Parathyroid adenoma (tissue), 2 donors: ENCODE measurements at regions not wholly inside any gene's neighbourhood (a gene's known extent, or its start where the extent isn't known, plus 50 kb on each side); places are given as distances from the start of the nearest gene placed in this dataset.

Experiments used
- H2AFZ ChIP-seq: fragments of 300-600 bp; sonication (generic); one replicate; pipeline ENCODE4 v1.7.0; 2017; ENCODE audit warnings: antibody characterized with exemption, mild to moderate bottlenecking
- H3K27ac ChIP-seq: fragments of 300-600 bp; sonication (generic); one replicate; pipeline ENCODE4 v1.7.0; 2017
- H3K27me3 ChIP-seq: fragments of 300-600 bp; sonication (generic); one replicate; pipeline ENCODE4 v1.7.0; 2017; ENCODE audit warnings: low read length; ENCODE audit not compliant: control insufficient read depth, insufficient read depth
- H3K36me3 ChIP-seq: fragments of 300-600 bp; sonication (generic); one replicate; pipeline ENCODE4 v1.7.0; 2017; ENCODE audit warnings: low read length; ENCODE audit not compliant: control insufficient read depth, insufficient read depth
- H3K4me1 ChIP-seq: fragments of 300-600 bp; sonication (generic); one replicate; pipeline ENCODE4 v1.7.0; 2017; ENCODE audit warnings: control low read depth
- H3K4me2 ChIP-seq: fragments of 300-600 bp; sonication (generic); one replicate; pipeline ENCODE4 v1.7.0; 2017; ENCODE audit warnings: low read length
- H3K4me3 ChIP-seq: fragments of 300-600 bp; sonication (generic); one replicate; pipeline ENCODE4 v1.7.0; 2017; ENCODE audit warnings: low read depth, low read length
- H3K79me2 ChIP-seq: fragments of 300-600 bp; sonication (generic); one replicate; pipeline ENCODE4 v1.7.0; 2017; ENCODE audit warnings: control low read depth
- H3K9ac ChIP-seq: fragments of 300-600 bp; sonication (generic); one replicate; pipeline ENCODE4 v1.7.0; 2017; ENCODE audit warnings: mild to moderate bottlenecking
- H3K9me3 ChIP-seq: fragments of 300-600 bp; sonication (generic); one replicate; pipeline ENCODE4 v1.7.0; 2017; ENCODE audit warnings: low read length; ENCODE audit not compliant: control insufficient read depth
- CTCF ChIP-seq: fragments of 300-600 bp; sonication (generic); IDR thresholded peaks from one replicate; pipeline ENCODE4 v1.7.0; 2017; ENCODE audit warnings: antibody characterized with exemption, mild to moderate bottlenecking
- donor health status: primary hyperparathyroidism.

- Histone ChIP-seq H2AFZ (no peak overlapping the region), H3K36me3 (no peaks in the 10 kb centered on the region), H3K9ac (no peak overlapping the region), H3K9me3 (no peaks in the 10 kb centered on the region), H3K79me2 (peaks cover 18% of the 10 kb centered on the region), H3K4me1 (no peaks in the 10 kb centered on the region), H3K27ac (no peak overlapping the region), H3K27me3 (no peaks in the 10 kb centered on the region), H3K4me3 (no peak overlapping the region), H3K4me2 (no peak overlapping the region)
- no peak for TF ChIP-seq CTCF
Measured at GRCh38 chr11:129271030-129271429, 78.9 kb upstream of the ARHGAP32 start.

DNA sequence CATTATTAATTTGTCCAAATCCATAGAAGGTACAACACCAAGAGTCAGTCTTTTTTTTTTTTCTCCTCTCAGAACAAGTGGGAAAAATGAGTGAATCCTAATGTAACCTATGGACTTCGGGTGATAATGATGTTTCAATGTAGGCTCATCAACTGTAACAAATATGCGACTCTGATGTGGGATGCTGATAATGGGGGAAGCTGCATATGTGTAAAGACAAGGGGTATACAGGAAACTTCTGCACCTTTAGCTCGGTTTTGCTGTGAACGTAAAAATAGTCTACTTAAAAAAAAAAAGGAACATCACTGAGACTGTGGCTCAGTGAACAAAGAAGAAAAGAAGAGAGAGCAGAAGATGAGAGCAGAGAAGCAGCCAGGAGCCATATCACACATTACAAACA is 78.3 kb upstream of the ARHGAP32 start:
- H3K4me3 ChIP-seq = no peak overlapping the region
- no peak overlapping the region for H2AFZ ChIP-seq

DNA sequence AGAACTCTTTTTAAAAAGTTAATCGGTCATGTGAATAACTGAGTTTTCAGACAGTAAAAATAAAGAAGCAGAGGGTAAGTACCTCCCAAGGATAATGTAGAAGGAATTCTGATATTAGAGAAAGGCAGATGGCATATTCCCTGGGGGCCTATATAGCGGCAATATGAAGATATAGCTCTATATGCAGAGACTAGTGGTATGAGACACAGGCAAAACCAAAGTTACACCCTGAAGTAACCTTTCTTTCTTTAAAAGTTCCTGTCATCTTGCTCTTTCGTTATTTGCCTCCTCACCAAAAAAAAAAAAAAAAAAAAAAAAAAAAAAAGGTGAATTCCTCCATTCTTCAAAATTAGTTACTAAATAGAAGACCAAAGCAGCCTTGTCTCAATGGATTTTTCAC is 76.2 kb upstream of the ARHGAP32 start:
- Histone ChIP-seq H3K4me2 (no peak overlapping the region), H3K79me2 (peaks cover 18% of the 10 kb centered on the region), H3K27ac (no peak overlapping the region), H3K36me3 (no peaks in the 10 kb centered on the region), H2AFZ (no peak overlapping the region), H3K27me3 (no peaks in the 10 kb centered on the region), H3K9me3 (no peaks in the 10 kb centered on the region), H3K9ac (no peak overlapping the region), H3K4me3 (no peak overlapping the region), H3K4me1 (no peaks in the 10 kb centered on the region)
- TF ChIP-seq CTCF = no peak

More for the DNA sequence above, 78.3 kb upstream of the ARHGAP32 start:
- no peak overlapping the region for H3K4me2 ChIP-seq
- no peak for TF ChIP-seq CTCF
- peaks cover 18% of the 10 kb centered on the region for H3K79me2 ChIP-seq
- H3K36me3 ChIP-seq = no peaks in the 10 kb centered on the region
- no peak overlapping the region for H3K9ac ChIP-seq
- H3K9me3 ChIP-seq = no peaks in the 10 kb centered on the region
- H3K27ac ChIP-seq = no peak overlapping the region
- H3K27me3 ChIP-seq = no peaks in the 10 kb centered on the region
- no peaks in the 10 kb centered on the region for H3K4me1 ChIP-seq

- H3K27ac ChIP-seq = no peak overlapping the region
- H3K4me2 ChIP-seq = no peak overlapping the region
- H3K36me3 ChIP-seq = no peaks in the 10 kb centered on the region
- TF ChIP-seq CTCF = no peak
- no peaks in the 10 kb centered on the region for H3K9me3 ChIP-seq
- H3K4me1 ChIP-seq = no peaks in the 10 kb centered on the region
- H3K4me3 ChIP-seq = no peak overlapping the region
- no peak overlapping the region for H3K9ac ChIP-seq
- H3K79me2 ChIP-seq = peaks cover 18% of the 10 kb centered on the region
- no peak overlapping the region for H2AFZ ChIP-seq
- H3K27me3 ChIP-seq = no peaks in the 10 kb centered on the region
Measured at GRCh38 chr11:129267716-129268115, 75.6 kb upstream of the ARHGAP32 start.

GRCh38 chr11:129266536-129266935 is 74.4 kb upstream of the ARHGAP32 start:
- Histone ChIP-seq H3K4me3 (no peak overlapping the region), H3K36me3 (no peaks in the 10 kb centered on the region), H3K4me1 (no peaks in the 10 kb centered on the region), H3K79me2 (peaks cover 18% of the 10 kb centered on the region), H3K27me3 (no peaks in the 10 kb centered on the region), H3K9ac (no peak overlapping the region), H3K4me2 (no peak overlapping the region), H3K27ac (no peak overlapping the region), H2AFZ (no peak overlapping the region), H3K9me3 (no peaks in the 10 kb centered on the region)
- no peak for TF ChIP-seq CTCF
